ENCODE measurements at regions not wholly inside any gene's neighbourhood (a gene's known extent, or its start where the extent isn't known, plus 50 kb on each side); places are given as distances from the start of the nearest gene placed in this dataset.

- TF ChIP-seq CTCF (IDR thresholded peaks at IDR 0.05) (no peak), EZH2 (IDR thresholded peaks at IDR 0.05) (no peak)
These were observed 146.2 kb upstream of the ZBED5 start for GRCh38 chr11:11004069-11004468.
